AG04450 (cell line): ENCODE measurements at regions not wholly inside any gene's neighbourhood (a gene's known extent, or its start where the extent isn't known, plus 50 kb on each side); places are given as distances from the start of the nearest gene placed in this dataset.

ENCODE experiments used
- CTCF ChIA-PET: fragments of 300-600, 350-600 bp; formaldehyde crosslinking; extraction: SDS; loops from one replicate; lab custom pipeline; 2022; ENCODE audit warnings: antibody characterized with exemption, inconsistent platforms; lab: Charles Lee
- POLR2A ChIA-PET: fragments of 350-600 bp; formaldehyde crosslinking; extraction: SDS; loops from one replicate; lab custom pipeline; 2021; ENCODE audit warnings: antibody characterized with exemption, inconsistent platforms; lab: Yijun Ruan, JAX
- DNase-seq: peaks from one replicate; pipeline ENCODE4 v3.0.0-alpha.2; 2011; ENCODE audit warnings: low read depth, low spot score
- H3K27ac ChIP-seq: one replicate; pipeline ENCODE4 v1.5.1; 2012; ENCODE audit warnings: low read depth, low read length, control low read depth
- H3K27me3 ChIP-seq: one replicate; pipeline ENCODE4 v1.6.0; 2012; ENCODE audit warnings: low read length; ENCODE audit not compliant: control insufficient read depth, insufficient read depth
- H3K4me3 ChIP-seq: 2 replicates; pipeline ENCODE4 v1.5.1; 2011; ENCODE audit warnings: mild to moderate bottlenecking, low read depth, low read length, control low read depth
- H3K9me3 ChIP-seq: 2 replicates; pipeline ENCODE4 v1.5.1; 2012; ENCODE audit warnings: low read length; ENCODE audit not compliant: control insufficient read depth, insufficient read depth
- TF ChIP-seq, protein P1 (sequence below): IDR thresholded peaks from 2 replicates; pipeline ENCODE4 v1.5.1; 2011; ENCODE audit warnings: low read depth, low read length, control low read depth, inconsistent platforms

DNA sequence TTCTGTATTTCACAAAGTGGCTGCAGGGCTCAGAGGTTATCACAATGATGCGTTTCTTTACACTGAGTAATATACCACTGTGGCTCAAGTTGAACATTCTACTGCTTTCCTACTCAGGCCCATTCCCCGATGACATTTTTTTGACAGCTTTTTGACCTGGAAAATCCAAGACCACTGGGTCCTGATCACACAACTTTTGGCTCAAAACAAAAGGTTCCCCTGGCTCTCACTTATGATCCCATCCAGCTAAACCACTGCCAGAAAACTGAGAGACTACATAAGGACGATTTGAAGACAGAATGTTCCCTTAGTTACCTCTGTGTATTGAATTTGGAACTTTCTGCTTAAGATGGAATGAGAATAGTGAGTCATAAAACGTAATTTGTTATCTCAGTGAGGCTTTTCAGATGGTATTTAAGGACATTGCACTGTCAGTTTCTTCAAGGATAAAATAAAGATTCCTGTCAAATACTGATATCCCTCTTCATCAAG lies 78.0 kb upstream of the FBXL7 start:
- Histone ChIP-seq H3K9me3 (no peaks in the 10 kb centered on the region), H3K4me3 (no peak overlapping the region), H3K27ac (no peak overlapping the region), H3K27me3 (no peaks in the 10 kb centered on the region)
- ChIA-PET POLR2A (no interaction called here), CTCF (no interaction called here)
- no peak for DNase-seq
- TF ChIP-seq, protein P1, sequence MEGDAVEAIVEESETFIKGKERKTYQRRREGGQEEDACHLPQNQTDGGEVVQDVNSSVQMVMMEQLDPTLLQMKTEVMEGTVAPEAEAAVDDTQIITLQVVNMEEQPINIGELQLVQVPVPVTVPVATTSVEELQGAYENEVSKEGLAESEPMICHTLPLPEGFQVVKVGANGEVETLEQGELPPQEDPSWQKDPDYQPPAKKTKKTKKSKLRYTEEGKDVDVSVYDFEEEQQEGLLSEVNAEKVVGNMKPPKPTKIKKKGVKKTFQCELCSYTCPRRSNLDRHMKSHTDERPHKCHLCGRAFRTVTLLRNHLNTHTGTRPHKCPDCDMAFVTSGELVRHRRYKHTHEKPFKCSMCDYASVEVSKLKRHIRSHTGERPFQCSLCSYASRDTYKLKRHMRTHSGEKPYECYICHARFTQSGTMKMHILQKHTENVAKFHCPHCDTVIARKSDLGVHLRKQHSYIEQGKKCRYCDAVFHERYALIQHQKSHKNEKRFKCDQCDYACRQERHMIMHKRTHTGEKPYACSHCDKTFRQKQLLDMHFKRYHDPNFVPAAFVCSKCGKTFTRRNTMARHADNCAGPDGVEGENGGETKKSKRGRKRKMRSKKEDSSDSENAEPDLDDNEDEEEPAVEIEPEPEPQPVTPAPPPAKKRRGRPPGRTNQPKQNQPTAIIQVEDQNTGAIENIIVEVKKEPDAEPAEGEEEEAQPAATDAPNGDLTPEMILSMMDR, result no peak

DNA sequence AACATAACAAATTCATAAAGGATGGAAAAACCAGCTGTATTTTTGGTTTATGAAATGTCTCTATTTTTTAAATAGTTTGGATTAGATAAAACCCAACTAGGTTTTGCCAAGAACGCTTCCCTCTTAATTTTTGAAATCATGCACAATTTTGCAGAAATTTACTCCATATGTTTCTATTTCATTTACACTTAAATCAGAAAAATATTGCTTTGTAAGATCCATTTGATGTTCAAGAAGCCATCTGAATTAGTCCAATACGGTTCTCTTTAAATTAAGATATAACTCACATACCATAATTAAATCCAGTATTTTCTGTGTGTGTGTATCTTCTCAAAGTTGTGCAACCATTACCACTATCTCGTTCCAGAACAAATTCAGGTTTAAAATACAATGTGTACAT lies 78.6 kb upstream of the FBXL7 start:
- Histone ChIP-seq H3K4me3 (no peak overlapping the region), H3K27ac (no peak overlapping the region), H3K27me3 (no peaks in the 10 kb centered on the region), H3K9me3 (no peaks in the 10 kb centered on the region)
- DNase-seq, result no peak
- CTCF ChIA-PET, result no interaction called here
- TF ChIP-seq, protein P1, result no peak
- POLR2A ChIA-PET, result no interaction called here

DNA sequence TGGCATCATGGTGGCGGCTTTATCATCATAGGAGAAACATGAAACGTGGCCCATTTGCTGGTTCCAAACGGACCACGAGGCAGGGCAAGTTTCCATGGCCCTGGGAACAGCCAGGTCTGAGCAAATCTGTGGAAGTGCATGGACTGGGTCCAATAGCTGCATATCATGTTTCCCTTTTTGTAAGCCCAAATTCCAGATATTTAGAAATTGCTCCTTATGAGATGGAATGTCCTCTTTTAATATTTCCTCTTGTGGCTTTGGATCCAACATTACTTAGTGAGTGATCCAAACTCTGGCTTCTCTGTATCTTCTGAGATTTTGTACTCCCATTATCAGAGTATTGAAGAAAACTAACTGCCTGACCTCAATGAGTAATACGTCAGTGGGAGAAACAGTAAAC lies 79.8 kb upstream of the FBXL7 start:
- ChIA-PET CTCF (no interaction called here), POLR2A (no interaction called here)
- H3K27ac ChIP-seq, result no peak overlapping the region
- DNase-seq, result no peak
- no peak overlapping the region for H3K4me3 ChIP-seq
- H3K27me3 ChIP-seq, result no peaks in the 10 kb centered on the region
- TF ChIP-seq, protein P1, result no peak
- no peaks in the 10 kb centered on the region for H3K9me3 ChIP-seq

DNA sequence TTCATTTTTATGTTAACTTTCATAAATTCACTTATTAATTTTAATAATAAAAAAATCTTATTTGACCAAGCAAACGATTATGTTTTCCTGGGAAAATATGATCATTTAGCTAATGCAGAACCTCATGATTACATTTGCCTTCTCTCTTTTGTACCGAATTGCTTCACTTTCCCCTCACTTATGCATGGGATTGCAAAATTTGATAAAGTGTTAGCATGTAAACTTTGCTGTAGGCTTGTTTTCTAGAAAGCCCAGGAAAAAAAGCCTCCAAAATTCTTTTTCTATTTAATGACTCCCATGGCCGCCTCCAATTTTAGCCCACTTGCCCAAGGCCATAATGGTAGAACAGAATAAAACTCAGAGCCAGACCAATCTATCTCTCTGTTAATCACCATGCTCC lies 82.8 kb upstream of the FBXL7 start:
- Histone ChIP-seq H3K27me3 (no peaks in the 10 kb centered on the region), H3K27ac (no peak overlapping the region), H3K4me3 (no peak overlapping the region), H3K9me3 (no peaks in the 10 kb centered on the region)
- TF ChIP-seq, protein P1, result no peak
- CTCF ChIA-PET, result no interaction called here
- POLR2A ChIA-PET, result no interaction called here
- DNase-seq, result no peak

DNA sequence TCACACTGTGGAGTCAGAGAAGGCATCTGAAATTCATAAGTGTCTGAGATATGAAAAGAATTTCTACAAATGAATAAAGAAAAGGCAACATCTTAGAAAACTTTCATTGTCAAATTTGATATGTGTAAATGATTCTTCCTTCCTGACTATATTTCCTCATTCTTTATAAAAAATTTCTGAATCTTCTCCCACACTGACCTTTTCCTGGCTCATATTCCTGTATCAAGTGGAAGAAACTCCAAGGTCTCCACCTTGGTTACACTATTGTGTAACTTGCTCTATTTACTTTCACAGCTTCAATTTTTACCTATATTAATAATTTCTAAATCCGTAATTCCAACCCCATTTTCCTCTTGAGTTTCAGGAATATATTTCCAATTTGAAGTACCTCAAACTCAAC lies 93.5 kb upstream of the FBXL7 start:
- TF ChIP-seq, protein P1, result no peak
- Histone ChIP-seq H3K9me3 (no peaks in the 10 kb centered on the region), H3K27ac (no peak overlapping the region), H3K27me3 (no peaks in the 10 kb centered on the region), H3K4me3 (no peak overlapping the region)
- POLR2A ChIA-PET, result no interaction called here
- DNase-seq, result no peak
- CTCF ChIA-PET, result no interaction called here
